K562 (cell line): ENCODE measurements at regions not wholly inside any gene's neighbourhood (a gene's known extent, or its start where the extent isn't known, plus 50 kb on each side); places are given as distances from the start of the nearest gene placed in this dataset.

Experiments
- CBFB ChIP-seq: sonication (generic); formaldehyde crosslinking; IDR thresholded peaks from 2 replicates; pipeline ENCODE4 v1.4.0; 2020; ENCODE audit warnings: mild to moderate bottlenecking, missing genetic modification reagents
- CTCF ChIP-seq, 3 experiments: IDR thresholded peaks in 2 of 3; conservative IDR thresholded peaks in 1 of 3; 2 replicates each; pipeline ENCODE4 v1.5.1; 2011 to 2012; ENCODE audit warnings: low read length in 3 of 3, mild to moderate bottlenecking in 3 of 3, control low read depth in 2 of 3, improper control_type of control experiment in 1 of 3, inconsistent platforms in 1 of 3, low read depth in 1 of 3, mixed read lengths in 1 of 3, moderate library complexity in 1 of 3; ENCODE audit not compliant: insufficient read depth in 2 of 3
- HDAC2 ChIP-seq: fragments of 450-650 bp; IDR thresholded peaks from 2 replicates; pipeline ENCODE4 v1.6.1; 2016; ENCODE audit warnings: mild to moderate bottlenecking
- ZNF77 ChIP-seq: fragments of 250-450 bp; sonication (Bioruptor Pico); IDR thresholded peaks from 2 replicates; pipeline ENCODE4 v1.5.0; 2020
- TF ChIP-seq, protein P1 (sequence below): conservative IDR thresholded peaks from 2 replicates; pipeline ENCODE4 v1.6.1; 2011; ENCODE audit warnings: low read depth, mild to moderate bottlenecking, low read length; ENCODE audit not compliant: control insufficient read depth

DNA sequence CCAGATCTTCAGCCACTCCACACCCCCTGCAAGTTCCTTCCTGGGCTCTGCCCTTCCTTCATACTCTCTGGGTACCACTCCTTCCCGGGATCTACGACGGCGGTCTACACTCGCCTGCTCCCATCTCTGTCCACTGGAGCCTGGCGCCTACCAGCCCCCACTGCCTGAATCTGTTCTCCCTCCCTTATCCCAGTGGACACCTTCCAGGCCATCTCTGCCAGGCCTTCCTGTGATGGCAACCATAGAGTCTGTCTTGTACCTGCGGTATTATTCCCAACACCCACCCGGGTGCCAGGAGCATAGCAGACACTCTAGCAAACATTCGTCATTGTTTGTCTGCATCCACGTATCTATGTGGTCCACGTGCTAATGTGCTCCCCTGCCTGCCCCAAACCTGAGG lies 140.9 kb downstream of the ZFP36L2 start:
- TF ChIP-seq, protein P1, sequence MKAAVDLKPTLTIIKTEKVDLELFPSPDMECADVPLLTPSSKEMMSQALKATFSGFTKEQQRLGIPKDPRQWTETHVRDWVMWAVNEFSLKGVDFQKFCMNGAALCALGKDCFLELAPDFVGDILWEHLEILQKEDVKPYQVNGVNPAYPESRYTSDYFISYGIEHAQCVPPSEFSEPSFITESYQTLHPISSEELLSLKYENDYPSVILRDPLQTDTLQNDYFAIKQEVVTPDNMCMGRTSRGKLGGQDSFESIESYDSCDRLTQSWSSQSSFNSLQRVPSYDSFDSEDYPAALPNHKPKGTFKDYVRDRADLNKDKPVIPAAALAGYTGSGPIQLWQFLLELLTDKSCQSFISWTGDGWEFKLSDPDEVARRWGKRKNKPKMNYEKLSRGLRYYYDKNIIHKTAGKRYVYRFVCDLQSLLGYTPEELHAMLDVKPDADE, result no peak
- TF ChIP-seq ZNF77 (CRISPR knock-in tag) (no peak), HDAC2 (no peak), CTCF (IDR thresholded peaks at IDR 0.05 in 2 of 3, conservative IDR thresholded peaks at IDR 0.05 in 1 of 3; ENCODE audit: insufficient read depth in 2 of 3, low read depth in 1 of 3, low read length in 3 of 3) (no peak), CBFB (CRISPR knock-in tag) (no peak)
